Esophagus squamous epithelium (tissue), 4 donors: ENCODE measurements at regions not wholly inside any gene's neighbourhood (a gene's known extent, or its start where the extent isn't known, plus 50 kb on each side); places are given as distances from the start of the nearest gene placed in this dataset.

Experiments used
- POLR2A ChIP-seq, 4 donors: fragments of 450-650 bp; IDR thresholded peaks; one replicate each; pipeline ENCODE4 v1.6.1; 2017; ENCODE audit warnings: antibody characterized with exemption in 4 of 4, mild to moderate bottlenecking in 4 of 4, moderate library complexity in 3 of 4
- TF ChIP-seq, protein P1 (sequence below), 6 experiments: fragments of 450-650 bp in 4 of 6; fragments of 200-600 bp in 2 of 6; sonication (generic) in 2 of 6; IDR thresholded peaks; one replicate each; pipeline ENCODE4 v1.5.1; 2016 to 2019; ENCODE audit warnings: antibody characterized with exemption in 6 of 6, mild to moderate bottlenecking in 4 of 6, moderate library complexity in 4 of 6

DNA sequence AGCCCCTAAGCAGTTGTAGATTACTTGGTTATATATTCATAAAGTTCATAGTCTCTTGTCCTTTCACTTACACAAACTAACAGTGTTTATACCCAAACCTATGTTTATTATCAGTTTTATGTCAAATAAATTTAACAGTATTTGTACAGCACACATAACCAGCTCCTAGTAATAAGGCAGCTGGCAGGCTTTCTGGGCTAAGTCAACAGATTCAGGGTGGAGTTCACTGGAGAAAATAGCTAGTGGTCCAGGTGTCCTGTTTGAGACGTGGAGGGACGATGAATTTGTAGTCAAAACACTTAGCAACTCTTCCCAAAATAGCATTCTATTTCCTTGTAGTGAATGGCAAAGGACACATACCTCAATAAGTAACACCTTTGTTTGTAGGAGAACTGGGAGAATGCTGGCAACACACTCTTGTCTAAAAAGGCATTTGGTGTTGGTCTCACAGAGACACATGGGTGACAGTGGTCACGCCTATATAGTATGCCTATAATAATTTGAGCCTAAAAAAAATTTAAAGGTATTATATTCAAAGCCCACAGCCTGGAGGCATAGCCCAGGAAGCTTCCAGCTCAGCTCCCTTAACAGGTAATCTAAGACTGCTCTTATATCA lies 156.4 kb upstream of the CARMIL1 start:
- no peak for TF ChIP-seq POLR2A (IDR thresholded peaks at IDR 0.05)
- TF ChIP-seq, protein P1, sequence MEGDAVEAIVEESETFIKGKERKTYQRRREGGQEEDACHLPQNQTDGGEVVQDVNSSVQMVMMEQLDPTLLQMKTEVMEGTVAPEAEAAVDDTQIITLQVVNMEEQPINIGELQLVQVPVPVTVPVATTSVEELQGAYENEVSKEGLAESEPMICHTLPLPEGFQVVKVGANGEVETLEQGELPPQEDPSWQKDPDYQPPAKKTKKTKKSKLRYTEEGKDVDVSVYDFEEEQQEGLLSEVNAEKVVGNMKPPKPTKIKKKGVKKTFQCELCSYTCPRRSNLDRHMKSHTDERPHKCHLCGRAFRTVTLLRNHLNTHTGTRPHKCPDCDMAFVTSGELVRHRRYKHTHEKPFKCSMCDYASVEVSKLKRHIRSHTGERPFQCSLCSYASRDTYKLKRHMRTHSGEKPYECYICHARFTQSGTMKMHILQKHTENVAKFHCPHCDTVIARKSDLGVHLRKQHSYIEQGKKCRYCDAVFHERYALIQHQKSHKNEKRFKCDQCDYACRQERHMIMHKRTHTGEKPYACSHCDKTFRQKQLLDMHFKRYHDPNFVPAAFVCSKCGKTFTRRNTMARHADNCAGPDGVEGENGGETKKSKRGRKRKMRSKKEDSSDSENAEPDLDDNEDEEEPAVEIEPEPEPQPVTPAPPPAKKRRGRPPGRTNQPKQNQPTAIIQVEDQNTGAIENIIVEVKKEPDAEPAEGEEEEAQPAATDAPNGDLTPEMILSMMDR (IDR thresholded peaks at IDR 0.05) = no peak
